Glutamatergic neuron (in vitro differentiated cells): ENCODE measurements at regions not wholly inside any gene's neighbourhood (a gene's known extent, or its start where the extent isn't known, plus 50 kb on each side); places are given as distances from the start of the nearest gene placed in this dataset.

Experiments
- DNase-seq: peaks from one replicate; pipeline ENCODE4 v3.0.0; 2022
- H3K27ac Mint-ChIP-seq: one replicate; pipeline ENCODE4 v1.8.0; 2020; ENCODE audit warnings: mild to moderate bottlenecking, mixed read lengths, inconsistent platforms; ENCODE audit not compliant: unreplicated experiment
- H3K27me3 Mint-ChIP-seq: one replicate; pipeline ENCODE4 v1.8.0; 2020; ENCODE audit warnings: mild to moderate bottlenecking, moderate library complexity, mixed read lengths, inconsistent platforms; ENCODE audit not compliant: unreplicated experiment
- H3K36me3 Mint-ChIP-seq: one replicate; pipeline ENCODE4 v1.8.0; 2020; ENCODE audit warnings: mild to moderate bottlenecking, mixed read lengths, inconsistent platforms; ENCODE audit not compliant: unreplicated experiment
- H3K4me1 Mint-ChIP-seq: one replicate; pipeline ENCODE4 v1.8.0; 2020; ENCODE audit warnings: mild to moderate bottlenecking, low read depth, mixed read lengths, inconsistent platforms; ENCODE audit not compliant: unreplicated experiment
- H3K4me3 Mint-ChIP-seq: one replicate; pipeline ENCODE4 v1.8.0; 2020; ENCODE audit warnings: mild to moderate bottlenecking, mixed read lengths, inconsistent platforms; ENCODE audit not compliant: unreplicated experiment
- H3K9me3 Mint-ChIP-seq: one replicate; pipeline ENCODE4 v1.8.0; 2020; ENCODE audit warnings: mild to moderate bottlenecking, moderate library complexity, mixed read lengths, inconsistent platforms; ENCODE audit not compliant: unreplicated experiment
- TF ChIP-seq, protein P1 (sequence below): fragments of 200-600 bp; sonication (generic); IDR thresholded peaks from one replicate; pipeline ENCODE4 v1.5.0; 2021; ENCODE audit not compliant: partially characterized antibody, unreplicated experiment

DNA sequence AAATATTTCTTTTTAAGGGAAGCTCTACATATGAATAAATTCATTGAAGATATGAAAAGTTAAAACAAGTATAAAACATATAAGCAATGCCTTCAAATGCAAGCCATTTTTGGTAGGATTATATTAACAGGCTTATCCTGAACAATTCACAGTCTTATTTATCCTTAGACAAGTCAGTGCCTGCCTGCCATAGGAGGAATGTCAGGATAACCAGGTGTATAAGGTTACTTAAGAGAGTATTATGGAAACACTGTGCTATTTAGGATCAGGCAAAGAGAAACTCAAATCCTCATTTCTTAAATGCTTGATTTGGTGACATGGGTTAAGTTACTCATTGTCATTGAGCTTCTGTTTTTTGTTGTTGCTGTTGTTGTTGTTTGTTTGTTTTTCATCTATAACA, 2029.9 kb upstream of the AGA start:
- DNase-seq = no peak
- Mint-ChIP-seq H3K36me3 (no peaks in the 10 kb centered on the region), H3K4me1 (peaks cover 1% of the 10 kb centered on the region), H3K9me3 (no peaks in the 10 kb centered on the region), H3K27me3 (peaks cover 4% of the 10 kb centered on the region), H3K4me3 (no peak overlapping the region), H3K27ac (no peak overlapping the region)
- TF ChIP-seq, protein P1, sequence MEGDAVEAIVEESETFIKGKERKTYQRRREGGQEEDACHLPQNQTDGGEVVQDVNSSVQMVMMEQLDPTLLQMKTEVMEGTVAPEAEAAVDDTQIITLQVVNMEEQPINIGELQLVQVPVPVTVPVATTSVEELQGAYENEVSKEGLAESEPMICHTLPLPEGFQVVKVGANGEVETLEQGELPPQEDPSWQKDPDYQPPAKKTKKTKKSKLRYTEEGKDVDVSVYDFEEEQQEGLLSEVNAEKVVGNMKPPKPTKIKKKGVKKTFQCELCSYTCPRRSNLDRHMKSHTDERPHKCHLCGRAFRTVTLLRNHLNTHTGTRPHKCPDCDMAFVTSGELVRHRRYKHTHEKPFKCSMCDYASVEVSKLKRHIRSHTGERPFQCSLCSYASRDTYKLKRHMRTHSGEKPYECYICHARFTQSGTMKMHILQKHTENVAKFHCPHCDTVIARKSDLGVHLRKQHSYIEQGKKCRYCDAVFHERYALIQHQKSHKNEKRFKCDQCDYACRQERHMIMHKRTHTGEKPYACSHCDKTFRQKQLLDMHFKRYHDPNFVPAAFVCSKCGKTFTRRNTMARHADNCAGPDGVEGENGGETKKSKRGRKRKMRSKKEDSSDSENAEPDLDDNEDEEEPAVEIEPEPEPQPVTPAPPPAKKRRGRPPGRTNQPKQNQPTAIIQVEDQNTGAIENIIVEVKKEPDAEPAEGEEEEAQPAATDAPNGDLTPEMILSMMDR = no peak

- Mint-ChIP-seq H3K4me3 (no peak overlapping the region), H3K27ac (no peak overlapping the region), H3K9me3 (no peaks in the 10 kb centered on the region), H3K4me1 (no peaks in the 10 kb centered on the region), H3K36me3 (no peaks in the 10 kb centered on the region), H3K27me3 (peaks cover 4% of the 10 kb centered on the region)
- DNase-seq = no peak
- TF ChIP-seq, protein P1 = no peak
Measured at GRCh38 chr4:179478608-179479007, 2036.4 kb upstream of the AGA start.

DNA sequence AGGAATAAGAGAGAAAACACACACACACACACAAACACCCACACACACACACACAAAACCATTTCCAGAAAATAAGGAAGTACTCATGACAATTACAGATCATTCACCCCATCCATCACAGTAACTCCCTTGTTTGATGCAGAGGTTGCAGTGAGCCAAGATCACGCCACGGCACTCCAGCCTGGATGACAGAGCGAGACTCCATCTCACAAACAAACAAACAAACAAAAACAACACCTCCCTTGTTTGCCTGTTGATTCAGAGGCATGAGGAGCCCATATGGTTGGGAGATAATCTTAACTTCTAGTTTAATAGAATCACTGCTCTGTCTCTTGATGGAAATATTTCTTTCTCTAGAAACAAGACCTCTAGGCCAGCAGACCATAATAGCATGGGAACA, 2043.5 kb upstream of the AGA start:
- H3K4me3 Mint-ChIP-seq = no peak overlapping the region
- H3K27me3 Mint-ChIP-seq = no peaks in the 10 kb centered on the region
- TF ChIP-seq, protein P1 = no peak
- H3K4me1 Mint-ChIP-seq = peaks cover 4% of the 10 kb centered on the region
- no peaks in the 10 kb centered on the region for H3K9me3 Mint-ChIP-seq
- DNase-seq = no peak
- H3K27ac Mint-ChIP-seq = no peak overlapping the region
- no peaks in the 10 kb centered on the region for H3K36me3 Mint-ChIP-seq

DNA sequence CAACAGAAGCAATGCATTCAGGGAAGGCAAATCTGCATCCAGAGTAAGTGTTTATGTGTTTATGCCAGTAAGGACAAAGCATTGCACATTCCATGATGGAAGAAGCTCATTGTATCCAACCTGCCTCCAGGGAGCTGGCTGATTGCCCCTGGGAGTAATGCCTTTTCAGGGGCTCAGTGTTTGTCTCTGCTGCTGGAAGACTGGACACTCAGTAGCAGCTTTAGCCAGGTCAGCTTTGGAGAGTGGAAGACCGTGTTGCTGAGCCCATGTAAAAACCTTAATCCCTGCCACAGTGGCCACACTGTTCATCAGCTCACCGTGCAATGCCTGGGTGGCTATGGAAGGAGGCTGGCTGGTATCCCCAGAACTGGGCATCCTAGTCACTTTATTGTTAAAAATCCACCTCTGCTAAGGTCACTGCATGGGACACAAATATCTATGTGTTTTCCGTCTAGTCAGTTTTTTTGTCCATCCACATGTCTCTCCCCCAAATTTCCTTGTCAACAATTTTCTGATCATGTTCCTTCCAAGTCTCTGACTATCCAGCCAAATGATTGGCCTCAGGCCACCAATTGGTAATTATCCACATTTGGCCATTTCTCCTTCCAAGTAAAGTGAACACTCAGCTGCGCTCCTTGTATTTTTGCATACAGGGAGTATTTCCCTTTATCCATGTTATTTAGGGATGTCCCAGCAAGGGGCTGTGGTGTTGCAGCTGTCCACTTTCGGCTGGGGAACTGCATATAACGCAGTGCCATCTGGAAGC, 2044.5 kb upstream of the AGA start:
- peak; percentile 28 for DNase-seq
- Mint-ChIP-seq H3K9me3 (no peaks in the 10 kb centered on the region), H3K4me3 (no peak overlapping the region), H3K27ac (no peak overlapping the region), H3K27me3 (no peaks in the 10 kb centered on the region), H3K36me3 (no peaks in the 10 kb centered on the region), H3K4me1 (peaks cover 4% of the 10 kb centered on the region)
- TF ChIP-seq, protein P1 = no peak

DNA sequence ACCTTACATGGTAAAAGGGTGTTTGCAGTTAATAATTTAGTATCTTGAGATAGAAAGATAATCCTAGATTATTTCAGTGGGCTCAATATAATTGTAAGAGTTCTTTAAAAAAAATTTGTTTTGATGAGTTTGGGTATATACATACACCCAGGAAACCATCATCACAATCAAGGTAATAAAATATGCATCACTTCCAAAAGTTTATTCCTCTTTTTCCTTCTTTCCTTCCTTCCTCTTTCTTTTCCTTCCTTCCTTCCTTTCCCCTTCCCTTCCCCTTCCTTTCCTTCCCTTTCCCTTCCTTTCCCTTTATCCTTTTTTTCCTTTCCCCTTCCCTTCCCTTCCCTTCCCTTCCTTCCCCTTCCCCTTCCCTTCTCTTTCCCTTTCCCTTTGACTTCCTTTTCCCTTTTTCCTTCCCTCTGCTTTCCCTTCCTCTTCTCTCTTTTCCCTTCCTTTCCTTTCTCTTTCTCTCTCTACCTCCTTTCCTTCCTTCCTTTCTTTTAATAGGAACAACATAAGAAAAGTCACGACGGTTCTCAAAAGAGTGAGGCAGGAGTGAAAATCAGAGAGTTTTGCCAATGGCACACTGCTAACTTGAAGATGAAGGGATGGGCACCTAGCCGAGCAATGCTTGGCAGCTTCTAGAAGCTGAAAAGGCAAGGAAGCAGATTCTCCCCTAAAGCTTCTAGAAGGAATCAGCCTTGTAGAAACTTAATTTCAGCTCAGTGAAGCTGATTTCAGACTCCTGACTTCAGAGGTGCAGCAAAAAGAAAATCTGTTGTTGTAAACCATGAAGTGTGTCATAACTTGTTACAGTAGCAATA, 2050.2 kb upstream of the AGA start:
- no peak for DNase-seq
- Mint-ChIP-seq H3K4me3 (no peak overlapping the region), H3K36me3 (no peaks in the 10 kb centered on the region), H3K9me3 (no peaks in the 10 kb centered on the region), H3K27me3 (peaks cover 1% of the 10 kb centered on the region), H3K27ac (no peak overlapping the region), H3K4me1 (no peaks in the 10 kb centered on the region)
- TF ChIP-seq, protein P1 = no peak
